ENCODE measurements at regions not wholly inside any gene's neighbourhood (a gene's known extent, or its start where the extent isn't known, plus 50 kb on each side); places are given as distances from the start of the nearest gene placed in this dataset.

- TF ChIP-seq, protein P1, sequence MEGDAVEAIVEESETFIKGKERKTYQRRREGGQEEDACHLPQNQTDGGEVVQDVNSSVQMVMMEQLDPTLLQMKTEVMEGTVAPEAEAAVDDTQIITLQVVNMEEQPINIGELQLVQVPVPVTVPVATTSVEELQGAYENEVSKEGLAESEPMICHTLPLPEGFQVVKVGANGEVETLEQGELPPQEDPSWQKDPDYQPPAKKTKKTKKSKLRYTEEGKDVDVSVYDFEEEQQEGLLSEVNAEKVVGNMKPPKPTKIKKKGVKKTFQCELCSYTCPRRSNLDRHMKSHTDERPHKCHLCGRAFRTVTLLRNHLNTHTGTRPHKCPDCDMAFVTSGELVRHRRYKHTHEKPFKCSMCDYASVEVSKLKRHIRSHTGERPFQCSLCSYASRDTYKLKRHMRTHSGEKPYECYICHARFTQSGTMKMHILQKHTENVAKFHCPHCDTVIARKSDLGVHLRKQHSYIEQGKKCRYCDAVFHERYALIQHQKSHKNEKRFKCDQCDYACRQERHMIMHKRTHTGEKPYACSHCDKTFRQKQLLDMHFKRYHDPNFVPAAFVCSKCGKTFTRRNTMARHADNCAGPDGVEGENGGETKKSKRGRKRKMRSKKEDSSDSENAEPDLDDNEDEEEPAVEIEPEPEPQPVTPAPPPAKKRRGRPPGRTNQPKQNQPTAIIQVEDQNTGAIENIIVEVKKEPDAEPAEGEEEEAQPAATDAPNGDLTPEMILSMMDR (IDR thresholded peaks at IDR 0.05; ENCODE audit: borderline replicate concordance, extremely low read depth, low read length, poor library complexity, severe bottlenecking), result no peak
- TF ChIP-seq EZH2 (IDR thresholded peaks at IDR 0.05; ENCODE audit: borderline replicate concordance, low read depth, low read length, severe bottlenecking), result no peak
Measured at GRCh38 chr15:95679847-95680582, 650.5 kb upstream of the NR2F2 start.
